Lower leg skin (tissue), 3 donors: ENCODE measurements at regions not wholly inside any gene's neighbourhood (a gene's known extent, or its start where the extent isn't known, plus 50 kb on each side); places are given as distances from the start of the nearest gene placed in this dataset.

ENCODE experiments used
- POLR2A ChIP-seq, 2 donors: fragments of 450-650 bp; IDR thresholded peaks; one replicate each; pipeline ENCODE4 v1.6.1; 2016 to 2017; ENCODE audit warnings: antibody characterized with exemption in 2 of 2, mild to moderate bottlenecking in 1 of 2, moderate library complexity in 1 of 2
- TF ChIP-seq, protein P1 (sequence below), 3 donors: fragments of 450-650 bp; IDR thresholded peaks; one replicate each; pipeline ENCODE4 v1.5.1; 2016; ENCODE audit warnings: antibody characterized with exemption in 3 of 3, mild to moderate bottlenecking in 3 of 3, moderate library complexity in 2 of 3

DNA sequence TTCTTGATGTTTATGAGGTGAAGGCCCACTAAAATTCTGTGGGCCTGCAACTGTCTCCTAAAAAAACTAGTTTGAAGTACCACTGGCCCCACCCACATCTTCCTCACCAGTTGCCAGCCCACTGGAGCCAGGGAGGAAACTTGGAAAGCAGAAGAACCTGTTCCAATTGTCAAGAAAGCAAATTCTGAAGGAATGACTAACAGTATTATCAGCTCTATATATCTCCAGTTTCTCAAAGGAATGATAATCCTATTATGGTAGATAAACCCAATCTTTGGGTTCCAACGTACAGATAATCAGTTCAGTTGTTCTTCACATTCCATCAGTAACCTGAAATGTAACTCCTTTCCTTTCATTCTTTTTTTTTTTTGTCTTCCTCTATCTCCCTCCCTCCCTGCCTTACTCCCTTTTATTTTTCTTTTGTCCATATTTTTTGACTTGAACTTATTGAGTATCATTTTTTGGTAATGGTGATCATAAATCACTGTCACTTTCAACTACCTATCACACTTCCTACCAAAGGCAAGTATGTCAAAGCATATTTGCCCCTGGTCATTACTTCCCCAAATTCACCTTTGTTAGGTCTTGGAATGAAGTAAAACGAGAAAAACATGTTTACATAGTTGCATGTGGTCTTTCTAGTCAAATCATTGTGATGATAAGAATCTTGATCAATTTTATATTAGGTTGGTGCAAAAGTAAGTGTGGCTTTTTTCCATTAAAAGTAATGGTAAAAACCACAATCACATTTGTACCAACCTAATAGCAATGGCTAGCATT, 943.4 kb downstream of the TTLL7 start:
- TF ChIP-seq, protein P1, sequence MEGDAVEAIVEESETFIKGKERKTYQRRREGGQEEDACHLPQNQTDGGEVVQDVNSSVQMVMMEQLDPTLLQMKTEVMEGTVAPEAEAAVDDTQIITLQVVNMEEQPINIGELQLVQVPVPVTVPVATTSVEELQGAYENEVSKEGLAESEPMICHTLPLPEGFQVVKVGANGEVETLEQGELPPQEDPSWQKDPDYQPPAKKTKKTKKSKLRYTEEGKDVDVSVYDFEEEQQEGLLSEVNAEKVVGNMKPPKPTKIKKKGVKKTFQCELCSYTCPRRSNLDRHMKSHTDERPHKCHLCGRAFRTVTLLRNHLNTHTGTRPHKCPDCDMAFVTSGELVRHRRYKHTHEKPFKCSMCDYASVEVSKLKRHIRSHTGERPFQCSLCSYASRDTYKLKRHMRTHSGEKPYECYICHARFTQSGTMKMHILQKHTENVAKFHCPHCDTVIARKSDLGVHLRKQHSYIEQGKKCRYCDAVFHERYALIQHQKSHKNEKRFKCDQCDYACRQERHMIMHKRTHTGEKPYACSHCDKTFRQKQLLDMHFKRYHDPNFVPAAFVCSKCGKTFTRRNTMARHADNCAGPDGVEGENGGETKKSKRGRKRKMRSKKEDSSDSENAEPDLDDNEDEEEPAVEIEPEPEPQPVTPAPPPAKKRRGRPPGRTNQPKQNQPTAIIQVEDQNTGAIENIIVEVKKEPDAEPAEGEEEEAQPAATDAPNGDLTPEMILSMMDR (IDR thresholded peaks at IDR 0.05), result no peak
- TF ChIP-seq POLR2A (IDR thresholded peaks at IDR 0.05), result no peak
